C4-2B (cell line): ENCODE measurements at regions not wholly inside any gene's neighbourhood (a gene's known extent, or its start where the extent isn't known, plus 50 kb on each side); places are given as distances from the start of the nearest gene placed in this dataset.

Experiments used
- ZFX ChIP-seq: fragments of 450-650 bp; IDR thresholded peaks from 2 replicates; pipeline ENCODE4 v1.6.1; 2017
- TF ChIP-seq, protein P1 (sequence below): fragments of 450-650 bp; conservative IDR thresholded peaks from 2 replicates; pipeline ENCODE4 v1.5.1; 2017; ENCODE audit warnings: mild to moderate bottlenecking

GRCh38 chr12:30010071-30011052 is 226.6 kb upstream of the TMTC1 start:
- TF ChIP-seq, protein P1, sequence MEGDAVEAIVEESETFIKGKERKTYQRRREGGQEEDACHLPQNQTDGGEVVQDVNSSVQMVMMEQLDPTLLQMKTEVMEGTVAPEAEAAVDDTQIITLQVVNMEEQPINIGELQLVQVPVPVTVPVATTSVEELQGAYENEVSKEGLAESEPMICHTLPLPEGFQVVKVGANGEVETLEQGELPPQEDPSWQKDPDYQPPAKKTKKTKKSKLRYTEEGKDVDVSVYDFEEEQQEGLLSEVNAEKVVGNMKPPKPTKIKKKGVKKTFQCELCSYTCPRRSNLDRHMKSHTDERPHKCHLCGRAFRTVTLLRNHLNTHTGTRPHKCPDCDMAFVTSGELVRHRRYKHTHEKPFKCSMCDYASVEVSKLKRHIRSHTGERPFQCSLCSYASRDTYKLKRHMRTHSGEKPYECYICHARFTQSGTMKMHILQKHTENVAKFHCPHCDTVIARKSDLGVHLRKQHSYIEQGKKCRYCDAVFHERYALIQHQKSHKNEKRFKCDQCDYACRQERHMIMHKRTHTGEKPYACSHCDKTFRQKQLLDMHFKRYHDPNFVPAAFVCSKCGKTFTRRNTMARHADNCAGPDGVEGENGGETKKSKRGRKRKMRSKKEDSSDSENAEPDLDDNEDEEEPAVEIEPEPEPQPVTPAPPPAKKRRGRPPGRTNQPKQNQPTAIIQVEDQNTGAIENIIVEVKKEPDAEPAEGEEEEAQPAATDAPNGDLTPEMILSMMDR: no peak
- no peak for TF ChIP-seq ZFX
